HG02973 (cell line): ENCODE measurements at regions not wholly inside any gene's neighbourhood (a gene's known extent, or its start where the extent isn't known, plus 50 kb on each side); places are given as distances from the start of the nearest gene placed in this dataset.

Source experiments
- ATAC-seq: cut with Tn5 transposase; IDR thresholded peaks from one replicate; pipeline ENCODE4 v1.9.1; 2021; ENCODE audit warnings: moderate library complexity; ENCODE audit not compliant: unreplicated experiment

DNA sequence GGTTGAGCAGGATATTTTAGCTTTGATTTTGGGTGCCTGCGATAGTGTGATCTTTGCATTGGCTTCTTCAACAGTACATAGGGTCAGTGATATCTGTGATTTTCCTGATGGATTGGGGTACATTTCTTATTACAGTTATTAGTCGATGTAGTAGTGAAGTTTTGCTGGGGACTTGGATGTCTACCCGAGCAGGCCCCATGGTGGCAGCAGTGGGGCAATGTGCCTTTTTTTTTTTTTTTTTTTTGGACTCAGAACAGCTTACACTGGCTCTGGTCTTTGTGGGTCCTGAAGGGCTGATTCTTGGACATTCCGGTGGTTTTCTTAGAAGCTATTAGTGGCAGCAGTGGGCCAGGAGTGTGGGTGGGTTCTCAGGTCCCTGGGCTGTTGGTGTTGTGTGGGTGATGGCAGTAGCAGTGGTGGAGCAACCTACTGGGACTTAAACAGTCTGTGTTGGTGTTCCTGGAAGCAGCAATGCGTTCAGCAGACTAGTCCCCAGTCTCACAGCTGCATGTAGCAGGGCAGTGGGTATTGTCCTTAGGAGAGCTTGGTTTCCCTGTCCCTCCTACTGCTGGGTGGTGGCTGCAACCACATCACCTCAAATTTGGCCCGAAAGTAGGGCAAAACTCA is 53.7 kb upstream of the SLC4A10 start:
- ATAC-seq, result no peak

DNA sequence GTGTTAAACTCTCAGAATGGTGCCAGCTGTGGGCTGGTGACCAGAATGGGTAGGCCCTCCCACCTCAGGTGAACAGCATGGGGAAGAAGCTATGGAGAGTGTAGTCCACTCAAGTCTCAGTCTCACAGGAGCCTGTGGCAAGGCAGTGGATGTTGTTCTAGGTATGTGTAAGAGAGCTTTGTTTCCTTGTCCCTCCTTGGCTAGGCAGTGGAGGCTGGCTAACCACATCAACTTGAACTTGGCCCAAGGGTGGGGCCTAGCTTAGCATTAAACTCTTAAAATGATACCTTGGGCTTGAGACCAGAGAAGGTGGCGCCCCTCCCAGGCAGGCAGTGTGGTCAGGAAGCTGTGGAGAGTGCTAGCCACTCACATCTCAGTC is 53.2 kb upstream of the SLC4A10 start:
- no peak for ATAC-seq
